ENCODE measurements at regions not wholly inside any gene's neighbourhood (a gene's known extent, or its start where the extent isn't known, plus 50 kb on each side); places are given as distances from the start of the nearest gene placed in this dataset.

DNA sequence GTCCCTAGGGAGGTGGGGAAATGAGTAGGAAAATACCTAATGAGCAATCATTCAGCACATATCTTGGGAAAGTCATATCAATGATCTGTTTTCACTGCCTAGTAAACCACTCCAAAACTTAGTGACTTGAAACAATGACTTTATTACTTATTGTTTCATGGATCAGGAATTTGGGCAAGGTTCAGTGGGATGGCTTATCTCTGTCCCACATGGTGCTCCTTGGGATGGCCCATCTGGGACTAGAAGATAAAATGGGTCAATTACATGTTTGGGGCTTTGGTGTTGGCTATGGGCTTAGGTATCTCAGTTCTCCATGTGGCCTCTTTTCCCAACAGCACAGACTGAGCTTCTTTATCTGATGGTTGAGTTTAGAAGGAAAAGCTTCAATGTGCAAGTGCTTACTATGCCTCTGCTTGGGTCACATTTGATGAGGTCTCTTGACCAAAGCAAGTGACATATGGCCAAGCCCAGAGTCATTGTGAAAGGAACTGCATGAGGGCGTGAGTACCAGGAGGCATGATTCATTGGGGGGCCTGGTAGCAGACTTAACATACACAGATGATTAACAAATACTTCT is 218.1 kb upstream of the TNP1 start:
- 86% methylated on average over 1 of the region's 1 CpG for WGBS
- H3K36me3 ChIP-seq (ENCODE audit: insufficient read depth, low read length) = no peaks in the 10 kb centered on the region
- no peak overlapping the region for H3K9ac ChIP-seq (ENCODE audit: low read depth, low read length)
- H3K27me3 ChIP-seq (ENCODE audit: insufficient read depth, low read length) = no peaks in the 10 kb centered on the region
- H3K27ac ChIP-seq (ENCODE audit: low read depth, low read length) = no peak overlapping the region
- H3K9me3 ChIP-seq (ENCODE audit: insufficient read depth, low read depth, low read length) = no peaks in the 10 kb centered on the region
- no peak overlapping the region for H3K4me3 ChIP-seq (ENCODE audit: low read length)
- no peaks in the 10 kb centered on the region for H3K4me1 ChIP-seq (ENCODE audit: insufficient read depth, low read length)

DNA sequence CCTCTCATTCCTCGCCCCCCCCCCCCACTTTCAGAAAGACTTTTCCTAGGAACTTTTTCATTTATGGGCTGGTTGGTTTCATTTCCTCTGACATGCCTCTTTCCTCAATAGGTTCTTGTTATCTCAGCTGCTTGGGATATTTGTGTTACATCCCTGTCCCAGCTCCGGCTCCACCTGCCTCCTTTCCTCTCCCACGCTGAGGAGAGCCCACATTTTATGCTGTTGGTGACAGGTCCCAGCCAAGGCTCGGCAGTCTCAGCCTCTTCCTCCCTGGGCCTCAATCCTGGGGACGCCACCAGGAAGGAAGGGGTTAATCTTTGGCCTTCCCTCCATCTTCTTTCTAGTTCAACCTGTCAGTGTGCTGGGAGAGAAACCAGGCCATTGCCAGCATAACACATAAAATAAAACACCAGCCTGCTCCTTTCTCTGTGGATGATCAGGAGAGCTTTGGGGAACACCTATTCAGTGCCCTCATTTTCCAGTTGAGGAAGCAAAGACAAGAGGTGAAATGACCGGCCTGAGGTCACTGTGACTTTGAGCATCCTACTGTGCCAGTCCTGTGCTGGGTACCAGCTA is 216.9 kb upstream of the TNP1 start:
- Histone ChIP-seq H3K4me3 (ENCODE audit: low read length) (no peak overlapping the region), H3K9me3 (ENCODE audit: insufficient read depth, low read depth, low read length) (no peaks in the 10 kb centered on the region), H3K9ac (ENCODE audit: low read depth, low read length) (no peak overlapping the region), H3K36me3 (ENCODE audit: insufficient read depth, low read length) (no peaks in the 10 kb centered on the region), H3K27me3 (ENCODE audit: insufficient read depth, low read length) (no peaks in the 10 kb centered on the region), H3K27ac (ENCODE audit: low read depth, low read length) (no peak overlapping the region), H3K4me1 (ENCODE audit: insufficient read depth, low read length) (no peaks in the 10 kb centered on the region)
- WGBS = 92% methylated on average over 5 of the region's 6 CpGs

DNA sequence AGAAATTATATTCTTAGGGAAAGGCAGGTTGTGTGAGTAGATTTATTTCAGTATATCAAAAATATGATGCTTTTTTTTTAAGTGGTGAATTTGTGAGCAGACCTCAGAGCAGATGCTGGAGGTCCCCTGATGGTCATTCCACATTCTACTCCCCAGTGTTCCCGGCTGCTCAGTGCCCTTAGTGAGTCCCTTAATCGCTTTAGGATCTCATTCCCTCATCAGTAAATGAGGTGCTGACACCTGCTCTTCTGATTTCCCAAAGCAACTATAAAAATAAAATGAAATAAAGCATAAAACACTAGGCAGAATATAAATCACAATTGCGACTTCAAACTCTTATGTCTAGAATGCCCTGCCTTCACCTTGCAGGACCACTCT is 216.2 kb upstream of the TNP1 start:
- WGBS = 95% methylated on average over 3 of the region's 3 CpGs

DNA sequence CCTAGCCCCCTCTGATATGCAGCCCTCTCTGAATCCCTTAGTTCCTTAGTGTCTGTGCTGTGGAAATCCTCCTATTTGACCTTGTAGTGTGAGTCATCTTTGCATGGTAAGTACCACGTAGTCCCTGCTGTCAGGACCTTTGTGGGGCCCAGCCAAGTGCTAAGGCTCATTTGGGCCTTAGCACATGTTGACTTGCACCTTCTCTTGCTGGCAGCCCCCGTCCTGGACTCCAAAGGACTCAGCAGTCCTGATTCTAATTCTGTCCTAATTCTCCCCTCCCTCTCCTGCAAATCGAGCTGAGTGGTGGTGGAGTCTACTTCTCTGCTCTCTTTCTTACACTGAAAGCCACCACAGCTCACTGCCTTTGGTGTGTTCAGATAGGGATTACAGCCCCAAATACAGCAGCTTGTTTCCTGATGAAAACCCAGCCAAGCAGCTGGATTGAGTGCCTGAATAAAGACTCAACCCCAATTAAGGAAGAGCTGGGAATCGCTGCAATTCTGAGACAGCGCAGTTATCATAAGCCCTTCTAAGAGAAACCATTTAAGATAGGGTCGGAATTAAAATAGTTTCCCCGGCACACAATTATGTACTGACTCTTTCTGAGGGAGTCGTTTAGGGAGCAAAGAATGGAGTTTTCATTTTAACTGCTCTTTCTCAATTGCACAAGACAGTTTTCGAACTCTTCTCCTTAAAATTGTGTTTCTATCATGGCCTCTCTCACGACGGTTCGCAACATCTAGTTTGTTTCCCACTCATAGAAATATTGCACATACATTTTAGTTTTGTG is 215.6 kb upstream of the TNP1 start:
- H3K4me3 ChIP-seq (ENCODE audit: low read length) = no peak overlapping the region
- H3K27me3 ChIP-seq (ENCODE audit: insufficient read depth, low read length) = no peaks in the 10 kb centered on the region
- H3K27ac ChIP-seq (ENCODE audit: low read depth, low read length) = no peak overlapping the region
- WGBS = 93% methylated on average over 12 of the region's 12 CpGs
- H3K36me3 ChIP-seq (ENCODE audit: insufficient read depth, low read length) = no peaks in the 10 kb centered on the region
- H3K9ac ChIP-seq (ENCODE audit: low read depth, low read length) = no peak overlapping the region
- H3K9me3 ChIP-seq (ENCODE audit: insufficient read depth, low read depth, low read length) = no peaks in the 10 kb centered on the region
- no peaks in the 10 kb centered on the region for H3K4me1 ChIP-seq (ENCODE audit: insufficient read depth, low read length)

More for the DNA sequence above, 216.2 kb upstream of the TNP1 start:
- Histone ChIP-seq H3K27me3 (ENCODE audit: insufficient read depth, low read length) (no peaks in the 10 kb centered on the region), H3K4me3 (ENCODE audit: low read length) (no peak overlapping the region), H3K9me3 (ENCODE audit: insufficient read depth, low read depth, low read length) (no peaks in the 10 kb centered on the region), H3K36me3 (ENCODE audit: insufficient read depth, low read length) (no peaks in the 10 kb centered on the region), H3K4me1 (ENCODE audit: insufficient read depth, low read length) (no peaks in the 10 kb centered on the region), H3K27ac (ENCODE audit: low read depth, low read length) (no peak overlapping the region), H3K9ac (ENCODE audit: low read depth, low read length) (no peak overlapping the region)

DNA sequence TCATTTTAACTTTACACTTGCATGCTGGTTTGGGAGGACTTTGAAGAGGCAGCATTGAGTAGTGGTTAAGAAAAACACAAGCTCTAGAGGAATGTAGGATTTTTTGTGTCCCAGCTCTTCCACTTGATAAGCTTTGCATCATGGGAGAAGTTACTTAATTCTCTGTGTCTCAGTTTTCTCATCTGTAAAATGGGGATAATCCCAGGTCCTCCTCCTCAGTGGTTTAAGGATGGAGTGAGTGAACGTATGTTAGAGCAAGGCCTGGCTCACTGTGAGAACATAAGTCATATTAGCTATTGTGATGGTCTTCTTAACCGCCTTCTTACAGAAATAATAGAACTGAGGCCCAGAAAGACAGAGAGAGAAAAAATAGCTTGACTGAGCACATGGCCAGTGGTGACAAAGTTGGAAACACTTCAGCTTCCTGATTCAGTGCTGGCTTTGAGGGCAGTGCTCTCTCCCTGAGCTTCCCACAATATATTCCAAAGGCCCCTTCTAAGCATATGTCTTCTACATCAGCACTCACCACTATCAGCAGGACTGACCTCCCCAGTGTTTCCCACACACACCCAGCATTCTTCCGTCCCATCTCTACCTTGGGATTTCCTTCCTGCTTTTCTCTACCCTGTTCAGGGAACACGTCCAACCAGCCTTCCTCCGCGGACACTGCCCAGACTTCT is 214.9 kb upstream of the TNP1 start:
- Histone ChIP-seq H3K9ac (ENCODE audit: low read depth, low read length) (no peak overlapping the region), H3K4me3 (ENCODE audit: low read length) (no peak overlapping the region), H3K36me3 (ENCODE audit: insufficient read depth, low read length) (no peaks in the 10 kb centered on the region), H3K4me1 (ENCODE audit: insufficient read depth, low read length) (no peaks in the 10 kb centered on the region), H3K27ac (ENCODE audit: low read depth, low read length) (no peak overlapping the region), H3K27me3 (ENCODE audit: insufficient read depth, low read length) (no peaks in the 10 kb centered on the region), H3K9me3 (ENCODE audit: insufficient read depth, low read depth, low read length) (no peaks in the 10 kb centered on the region)
- WGBS = 86% methylated on average over 6 of the region's 6 CpGs

DNA sequence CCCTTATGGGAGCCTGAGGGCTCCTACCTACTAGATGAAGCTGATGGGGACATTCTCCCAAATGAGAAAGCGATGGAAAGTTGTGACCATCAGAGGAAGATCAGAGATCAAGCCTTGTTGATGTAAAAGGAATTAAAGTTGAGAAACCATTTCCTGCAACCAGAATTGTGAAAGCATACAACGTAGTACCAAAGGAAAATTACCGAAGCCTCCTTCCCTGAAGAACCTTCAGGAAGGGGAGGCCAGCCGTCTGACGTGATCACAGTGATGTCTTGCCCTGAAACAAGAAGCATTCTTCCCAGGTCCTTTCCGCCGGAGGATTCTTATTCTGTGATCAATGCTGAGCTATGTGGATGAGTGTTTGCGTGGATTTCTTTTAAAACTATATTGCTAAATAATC is 211.6 kb upstream of the TNP1 start:
- Histone ChIP-seq H3K4me1 (ENCODE audit: insufficient read depth, low read length) (no peaks in the 10 kb centered on the region), H3K4me3 (ENCODE audit: low read length) (no peak overlapping the region), H3K9ac (ENCODE audit: low read depth, low read length) (no peak overlapping the region), H3K27ac (ENCODE audit: low read depth, low read length) (no peak overlapping the region), H3K9me3 (ENCODE audit: insufficient read depth, low read depth, low read length) (no peaks in the 10 kb centered on the region), H3K27me3 (ENCODE audit: insufficient read depth, low read length) (no peaks in the 10 kb centered on the region), H3K36me3 (ENCODE audit: insufficient read depth, low read length) (no peaks in the 10 kb centered on the region)
- WGBS = 91% methylated on average over 7 of the region's 8 CpGs

DNA sequence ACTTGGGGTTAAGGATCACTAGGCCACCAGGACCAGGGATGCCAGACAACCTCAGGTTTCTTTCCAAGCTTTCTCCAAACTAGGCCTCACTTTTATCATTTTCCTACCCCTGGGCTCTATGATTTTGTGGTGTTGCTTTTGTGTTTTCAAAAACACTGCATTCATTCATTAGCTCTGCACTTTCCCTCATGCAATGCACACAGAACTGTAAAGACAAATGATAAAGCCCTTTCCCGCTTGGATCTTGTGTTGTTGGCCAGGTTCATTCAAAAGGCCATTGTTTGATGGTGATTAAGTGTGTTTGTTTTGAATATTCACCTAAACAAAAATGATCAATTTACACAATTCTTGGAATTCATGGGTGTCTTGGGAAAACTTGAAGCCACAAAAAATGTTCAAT is 210.7 kb upstream of the TNP1 start:
- H3K4me3 ChIP-seq (ENCODE audit: low read length) = no peak overlapping the region
- H3K9me3 ChIP-seq (ENCODE audit: insufficient read depth, low read depth, low read length) = no peaks in the 10 kb centered on the region
- no peaks in the 10 kb centered on the region for H3K36me3 ChIP-seq (ENCODE audit: insufficient read depth, low read length)
- H3K9ac ChIP-seq (ENCODE audit: low read depth, low read length) = no peak overlapping the region
- WGBS = no CpG with 5 or more reads among the region's 1 CpG
- no peak overlapping the region for H3K27ac ChIP-seq (ENCODE audit: low read depth, low read length)
- no peaks in the 10 kb centered on the region for H3K4me1 ChIP-seq (ENCODE audit: insufficient read depth, low read length)
- no peaks in the 10 kb centered on the region for H3K27me3 ChIP-seq (ENCODE audit: insufficient read depth, low read length)

DNA sequence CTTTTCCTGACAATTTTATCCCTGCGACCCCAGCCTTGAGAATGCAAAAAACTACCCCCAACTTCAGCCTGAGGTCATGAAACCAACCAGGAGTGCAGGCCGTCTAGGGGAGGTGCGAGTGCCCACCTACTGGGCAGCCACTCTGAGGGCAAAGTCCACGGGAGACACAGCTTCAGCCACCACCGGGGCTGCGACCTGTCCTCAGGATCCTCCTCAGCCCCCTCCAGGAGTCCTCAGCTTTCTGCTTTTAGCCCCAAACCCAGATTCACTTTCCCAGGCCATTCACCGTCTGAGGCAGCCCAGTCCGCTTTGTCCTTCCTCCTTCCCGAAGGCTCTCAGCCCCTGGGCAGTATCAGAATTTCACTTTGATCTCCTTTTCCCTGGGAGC is 210.2 kb upstream of the TNP1 start:
- no peak overlapping the region for H3K4me3 ChIP-seq (ENCODE audit: low read length)
- 81% methylated on average over 9 of the region's 9 CpGs for WGBS

DNA sequence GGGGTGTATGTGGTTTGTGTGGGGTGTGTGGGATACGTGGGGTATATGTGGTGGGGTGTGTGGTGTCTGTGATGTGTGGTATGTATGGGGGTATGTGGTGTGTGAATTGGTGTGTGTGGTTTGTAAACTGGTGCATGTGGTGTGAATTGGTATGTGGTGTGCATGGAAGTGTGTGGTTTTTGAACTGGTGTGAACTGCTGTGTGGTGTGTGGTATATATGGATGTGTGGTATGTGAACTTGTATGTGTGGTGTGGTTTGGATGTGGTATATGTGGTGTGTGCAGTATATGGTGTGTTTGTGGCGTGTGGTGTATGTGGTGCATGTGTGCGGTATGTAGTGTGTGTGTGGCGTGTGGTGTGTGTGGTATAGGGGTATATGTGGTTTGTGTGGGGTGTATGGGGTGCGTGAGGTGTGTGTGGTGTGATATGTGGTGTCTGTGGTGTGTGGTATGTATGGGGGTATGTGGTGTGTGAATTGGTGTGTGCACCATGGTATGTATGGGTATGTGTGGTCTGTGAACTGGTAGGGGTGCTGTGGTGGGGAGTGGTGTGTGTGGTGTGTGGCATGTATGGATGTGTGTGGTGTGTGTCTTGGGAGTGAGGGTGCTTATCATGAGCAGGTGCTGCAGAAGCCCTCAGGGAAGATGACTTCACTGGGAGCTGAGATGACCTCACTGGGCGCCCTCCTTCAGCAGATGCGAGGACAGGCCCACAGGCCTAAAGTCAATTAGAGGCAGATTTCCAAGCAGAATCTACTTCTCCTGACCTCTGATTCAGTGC is 209.6 kb upstream of the TNP1 start:
- Histone ChIP-seq H3K27ac (ENCODE audit: low read depth, low read length) (no peak overlapping the region), H3K4me3 (ENCODE audit: low read length) (no peak overlapping the region), H3K27me3 (ENCODE audit: insufficient read depth, low read length) (no peaks in the 10 kb centered on the region), H3K4me1 (ENCODE audit: insufficient read depth, low read length) (peaks cover 7% of the 10 kb centered on the region), H3K9me3 (ENCODE audit: insufficient read depth, low read depth, low read length) (no peaks in the 10 kb centered on the region), H3K36me3 (ENCODE audit: insufficient read depth, low read length) (no peaks in the 10 kb centered on the region), H3K9ac (ENCODE audit: low read depth, low read length) (no peak overlapping the region)
- WGBS = 95% methylated on average over 7 of the region's 7 CpGs

More for the DNA sequence above, 210.2 kb upstream of the TNP1 start:
- Histone ChIP-seq H3K9ac (ENCODE audit: low read depth, low read length) (no peak overlapping the region), H3K27ac (ENCODE audit: low read depth, low read length) (no peak overlapping the region), H3K9me3 (ENCODE audit: insufficient read depth, low read depth, low read length) (no peaks in the 10 kb centered on the region), H3K36me3 (ENCODE audit: insufficient read depth, low read length) (no peaks in the 10 kb centered on the region), H3K27me3 (ENCODE audit: insufficient read depth, low read length) (no peaks in the 10 kb centered on the region), H3K4me1 (ENCODE audit: insufficient read depth, low read length) (peaks cover under 1% of the 10 kb centered on the region)

DNA sequence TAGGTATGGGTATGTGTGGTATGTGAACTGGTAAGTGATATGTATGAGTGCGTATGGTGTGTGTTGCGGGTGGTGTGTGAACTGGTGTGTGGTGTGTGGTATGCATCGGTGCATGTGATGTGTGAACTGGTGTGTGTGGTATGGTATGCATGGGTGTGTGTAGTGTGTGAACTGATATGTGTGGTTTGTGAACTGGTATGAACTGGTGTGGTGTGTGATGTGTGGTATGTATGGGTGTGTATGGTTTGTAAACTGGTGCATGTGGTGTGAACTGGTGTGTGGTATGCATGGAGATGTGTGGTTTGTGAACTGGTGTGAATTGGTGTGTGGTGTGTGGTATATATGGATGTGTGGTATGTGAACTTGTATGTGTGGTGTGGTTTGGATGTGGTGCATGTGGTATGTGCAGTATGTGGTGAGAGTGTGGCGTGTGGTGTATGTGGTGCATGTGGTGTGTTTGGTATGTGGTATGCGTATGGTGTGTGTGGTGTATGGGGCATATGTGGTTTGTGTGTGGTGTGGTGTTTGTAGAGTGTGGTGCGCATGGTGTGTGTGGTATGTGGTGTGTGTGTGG is 208.9 kb upstream of the TNP1 start:
- Histone ChIP-seq H3K27ac (ENCODE audit: low read depth, low read length) (no peak overlapping the region), H3K9me3 (ENCODE audit: insufficient read depth, low read depth, low read length) (no peaks in the 10 kb centered on the region), H3K36me3 (ENCODE audit: insufficient read depth, low read length) (no peaks in the 10 kb centered on the region), H3K27me3 (ENCODE audit: insufficient read depth, low read length) (no peaks in the 10 kb centered on the region), H3K9ac (ENCODE audit: low read depth, low read length) (no peak overlapping the region), H3K4me1 (ENCODE audit: insufficient read depth, low read length) (peaks cover 14% of the 10 kb centered on the region), H3K4me3 (ENCODE audit: low read length) (no peak overlapping the region)
- WGBS = 88% methylated on average over 6 of the region's 6 CpGs
